ENCODE measurements at regions not wholly inside any gene's neighbourhood (a gene's known extent, or its start where the extent isn't known, plus 50 kb on each side); places are given as distances from the start of the nearest gene placed in this dataset.

GRCh38 chr1:21346365-21347071 lies 56.3 kb upstream of the ECE1 start:
- no peak for DNase-seq (ENCODE audit: low spot score)

GRCh38 chr1:21344750-21345443 lies 54.6 kb upstream of the ECE1 start:
- no peak for DNase-seq (ENCODE audit: low spot score)

GRCh38 chr1:21344098-21344749 lies 54.0 kb upstream of the ECE1 start:
- DNase-seq (ENCODE audit: low spot score), result no peak

GRCh38 chr1:21342961-21343838 lies 52.9 kb upstream of the ECE1 start:
- no peak for DNase-seq (ENCODE audit: low spot score)

GRCh38 chr1:21341517-21342078 lies 51.3 kb upstream of the ECE1 start:
- DNase-seq (ENCODE audit: low spot score), result no peak

- no peak for DNase-seq (ENCODE audit: low spot score)
These were observed 50.8 kb upstream of the ECE1 start for GRCh38 chr1:21341022-21341421.

GRCh38 chr1:21340230-21340945 lies 50.1 kb upstream of the ECE1 start:
- DNase-seq (ENCODE audit: low spot score), result no peak

All from ecto neural progenitor cell (in vitro differentiated cells).